ENCODE measurements at regions not wholly inside any gene's neighbourhood (a gene's known extent, or its start where the extent isn't known, plus 50 kb on each side); places are given as distances from the start of the nearest gene placed in this dataset.
"Not testable (repeated sequence)": the region's sequence is repeated elsewhere in the genome, so short reads cannot be mapped to it uniquely, and the experiment has no call there.

DNA sequence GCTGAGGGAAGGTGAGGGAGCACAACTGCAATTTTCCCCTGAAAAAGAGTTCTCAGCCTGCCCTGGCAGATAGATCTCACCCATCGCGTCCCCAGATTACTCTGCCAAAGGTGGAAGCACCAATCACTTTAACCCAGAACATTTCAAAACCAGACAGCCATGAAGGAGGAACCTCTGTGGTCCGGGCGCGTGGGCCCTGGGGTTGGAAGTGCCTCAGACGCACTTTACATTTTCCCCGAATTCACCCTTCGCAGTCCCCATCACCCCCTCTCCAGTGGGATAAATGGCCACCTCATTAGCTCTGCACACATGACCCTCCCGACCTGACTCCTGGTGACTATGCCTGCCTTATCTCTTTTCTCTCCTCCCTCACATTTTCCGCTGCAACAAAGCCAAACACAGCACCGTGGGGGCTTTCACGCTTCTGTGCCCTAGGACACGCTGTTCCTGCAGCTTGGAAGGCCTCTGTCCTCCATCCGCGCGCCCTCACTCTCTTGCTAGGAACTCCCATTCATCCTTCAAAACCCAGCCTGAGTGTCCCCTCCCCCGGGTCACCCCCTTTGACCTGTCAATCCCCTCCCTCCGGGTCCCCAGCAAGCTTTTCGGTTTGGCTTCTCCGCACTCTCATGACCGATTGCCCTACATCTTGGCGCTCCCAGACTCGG is 68.2 kb upstream of the SPDYE9 start:
- H3K4me3 Mint-ChIP-seq; H3K36me3 Mint-ChIP-seq (ENCODE audit: low read depth); H3K4me1 Mint-ChIP-seq (ENCODE audit: low read depth); H3K9me3 Mint-ChIP-seq; DNase-seq; H3K27me3 Mint-ChIP-seq; H3K27ac Mint-ChIP-seq: not testable (repeated sequence)

DNA sequence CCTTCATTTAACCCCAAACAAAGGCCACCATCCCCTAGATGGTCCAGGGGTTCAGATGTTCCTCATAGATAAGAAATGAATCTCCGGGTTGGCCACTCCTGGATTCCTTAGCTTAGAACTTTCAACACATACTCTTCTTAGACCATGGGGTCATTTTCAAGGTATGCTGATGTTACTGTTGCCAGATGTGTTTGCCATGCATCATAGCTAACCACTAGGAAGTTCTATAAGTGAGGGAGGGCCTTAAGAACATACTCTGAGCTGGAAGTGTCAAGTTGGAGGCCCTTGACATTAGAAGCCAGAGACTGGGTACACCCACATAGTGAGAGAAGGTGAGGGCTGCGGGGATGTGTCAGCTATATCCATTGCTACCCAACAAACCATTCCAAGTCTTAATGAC is 62.7 kb upstream of the SPDYE9 start:
- H3K4me1 Mint-ChIP-seq (ENCODE audit: low read depth); DNase-seq; H3K4me3 Mint-ChIP-seq; H3K27ac Mint-ChIP-seq; H3K9me3 Mint-ChIP-seq; H3K27me3 Mint-ChIP-seq; H3K36me3 Mint-ChIP-seq (ENCODE audit: low read depth): not testable (repeated sequence)

DNA sequence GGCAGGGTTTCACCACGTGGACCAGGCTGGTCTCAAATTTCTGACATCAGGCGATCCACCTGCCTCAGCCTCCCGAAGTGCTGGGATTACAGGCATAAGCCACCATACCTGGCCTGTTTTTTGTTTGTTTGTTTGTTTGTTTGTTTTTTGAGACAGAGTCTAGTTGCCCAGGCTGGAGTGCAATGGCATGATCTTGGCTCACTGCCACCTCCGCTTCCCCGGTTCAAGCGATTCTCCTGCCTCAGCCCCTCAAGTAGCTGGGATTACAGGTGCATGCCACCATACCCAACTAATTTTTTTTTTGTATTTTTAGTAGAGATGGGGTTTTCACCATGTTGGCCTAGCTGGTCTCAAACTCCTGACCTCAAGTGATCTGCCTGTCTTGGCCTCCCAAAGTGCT is 61.8 kb upstream of the SPDYE9 start:
- not testable (repeated sequence) for H3K9me3 Mint-ChIP-seq; H3K27me3 Mint-ChIP-seq; H3K36me3 Mint-ChIP-seq (ENCODE audit: low read depth); DNase-seq; H3K4me1 Mint-ChIP-seq (ENCODE audit: low read depth); H3K4me3 Mint-ChIP-seq; H3K27ac Mint-ChIP-seq

DNA sequence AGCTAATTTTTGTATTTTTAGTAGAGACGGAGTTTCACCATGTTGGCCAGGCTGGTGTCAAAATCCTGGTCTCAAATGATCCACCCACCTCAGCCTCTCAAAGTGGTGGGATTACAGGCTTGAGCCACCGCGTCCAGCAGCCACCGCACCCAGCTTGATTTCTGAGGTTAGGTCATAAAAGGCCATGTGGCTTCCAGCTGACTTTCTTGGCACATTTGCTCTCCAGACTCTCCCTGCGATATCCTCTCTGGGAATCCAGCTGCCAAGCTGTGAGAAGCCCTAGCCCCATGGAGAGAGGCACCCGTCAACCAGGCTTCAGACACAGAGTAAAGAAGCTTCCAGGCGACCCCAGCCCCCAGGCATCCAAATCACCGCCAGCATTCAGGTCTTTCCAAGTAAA is 58.2 kb upstream of the SPDYE9 start:
- not testable (repeated sequence) for H3K36me3 Mint-ChIP-seq (ENCODE audit: low read depth); H3K4me1 Mint-ChIP-seq (ENCODE audit: low read depth); DNase-seq; H3K27ac Mint-ChIP-seq; H3K4me3 Mint-ChIP-seq; H3K9me3 Mint-ChIP-seq; H3K27me3 Mint-ChIP-seq

DNA sequence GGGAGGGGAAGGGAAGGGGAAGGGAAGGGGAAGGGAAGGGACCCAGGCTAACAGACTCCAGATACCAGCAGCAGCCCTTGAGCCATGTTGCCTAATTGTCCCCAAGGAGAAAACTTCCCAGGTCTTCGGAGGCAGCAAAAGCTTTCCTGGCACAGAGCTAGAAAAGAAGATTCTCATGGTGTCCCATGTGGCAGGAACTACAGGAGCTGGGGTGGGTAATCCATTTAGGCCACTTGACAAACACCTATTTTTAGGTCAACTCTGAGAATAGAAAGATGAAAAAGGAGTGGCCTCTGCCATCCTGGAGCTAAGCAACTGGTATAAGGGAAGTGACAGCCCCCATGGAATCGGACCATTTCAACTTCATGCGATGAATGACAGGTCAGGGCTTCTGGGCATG is 52.1 kb upstream of the SPDYE9 start:
- H3K27ac Mint-ChIP-seq; H3K4me3 Mint-ChIP-seq; H3K9me3 Mint-ChIP-seq; DNase-seq; H3K27me3 Mint-ChIP-seq; H3K4me1 Mint-ChIP-seq (ENCODE audit: low read depth); H3K36me3 Mint-ChIP-seq (ENCODE audit: low read depth): not testable (repeated sequence)
